ENCODE measurements at regions not wholly inside any gene's neighbourhood (a gene's known extent, or its start where the extent isn't known, plus 50 kb on each side); places are given as distances from the start of the nearest gene placed in this dataset.

- TF ChIP-seq CTCF (IDR thresholded peaks at IDR 0.05; ENCODE audit: insufficient read depth, low read depth, low read length) (no peak), EZH2 (IDR thresholded peaks at IDR 0.05; ENCODE audit: insufficient read depth, low read length) (no peak)
These were observed 151.5 kb downstream of the CHIC2 start for GRCh38 chr4:53912766-53913497.
